ACC112 (cell line): ENCODE measurements at regions not wholly inside any gene's neighbourhood (a gene's known extent, or its start where the extent isn't known, plus 50 kb on each side); places are given as distances from the start of the nearest gene placed in this dataset.

Experiments
- H2AFZ ChIP-seq: fragments of 200-600 bp; sonication (generic); one replicate; pipeline ENCODE4 v1.6.0; 2017; ENCODE audit warnings: antibody characterized with exemption, low read length; ENCODE audit not compliant: unreplicated experiment
- H3K27ac ChIP-seq: fragments of 200-600 bp; sonication (generic); 2 replicates; pipeline ENCODE4 v1.5.1; 2014; ENCODE audit warnings: low read depth, mild to moderate bottlenecking, antibody characterized with exemption, low read length, moderate library complexity
- H3K27me3 ChIP-seq: fragments of 200-600 bp; sonication (generic); 2 replicates; pipeline ENCODE4 v1.6.1; 2014; ENCODE audit warnings: mild to moderate bottlenecking, antibody characterized with exemption, low read length, moderate library complexity, mixed read lengths; ENCODE audit not compliant: insufficient read depth
- H3K36me3 ChIP-seq: fragments of 200-600 bp; sonication (generic); 2 replicates; pipeline ENCODE4 v1.6.1; 2016; ENCODE audit warnings: mild to moderate bottlenecking, antibody characterized with exemption, low read length, moderate library complexity, mixed read lengths; ENCODE audit not compliant: insufficient read depth
- H3K4me1 ChIP-seq: fragments of 200-600 bp; sonication (generic); one replicate; pipeline ENCODE4 v1.6.1; 2016; ENCODE audit warnings: low read length, mixed read lengths; ENCODE audit not compliant: insufficient read depth, unreplicated experiment, control insufficient read depth
- H3K4me3 ChIP-seq: fragments of 200-600 bp; sonication (generic); 2 replicates; pipeline ENCODE4 v1.5.1; 2014; ENCODE audit warnings: mild to moderate bottlenecking, low read depth, low read length
- H3K79me2 ChIP-seq: fragments of 200-600 bp; sonication (generic); one replicate; pipeline ENCODE4 v1.6.0; 2016; ENCODE audit warnings: low read length; ENCODE audit not compliant: control insufficient read depth, unreplicated experiment, insufficient read depth

DNA sequence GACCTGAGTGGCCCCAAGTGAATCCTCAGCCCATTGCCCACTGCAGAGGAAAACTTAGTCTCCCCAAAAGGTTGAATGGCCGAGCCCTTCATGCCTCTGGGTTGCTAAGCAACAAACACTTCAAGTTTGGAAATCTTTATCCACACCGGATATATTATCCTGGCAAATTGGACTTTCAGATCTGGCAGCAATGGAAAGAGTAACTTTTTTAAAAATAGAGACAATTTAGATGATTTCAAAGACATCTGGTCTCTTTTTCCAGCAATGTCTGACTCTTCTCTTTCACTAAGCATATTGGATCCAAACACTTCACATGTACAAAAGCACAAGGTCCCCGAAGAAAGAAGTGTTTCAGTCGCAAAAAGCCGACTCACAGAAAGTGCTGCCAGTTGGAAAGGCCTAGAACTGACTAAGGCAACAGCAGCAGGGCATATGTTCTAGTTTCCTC, 505.3 kb downstream of the SOX6 start:
- no peaks in the 10 kb centered on the region for H3K36me3 ChIP-seq
- no peak overlapping the region for H3K27ac ChIP-seq
- H3K4me3 ChIP-seq, result no peak overlapping the region
- H3K27me3 ChIP-seq, result peaks cover 31% of the 10 kb centered on the region
- no peaks in the 10 kb centered on the region for H3K79me2 ChIP-seq
- no peaks in the 10 kb centered on the region for H3K4me1 ChIP-seq
- H2AFZ ChIP-seq, result no peak overlapping the region

DNA sequence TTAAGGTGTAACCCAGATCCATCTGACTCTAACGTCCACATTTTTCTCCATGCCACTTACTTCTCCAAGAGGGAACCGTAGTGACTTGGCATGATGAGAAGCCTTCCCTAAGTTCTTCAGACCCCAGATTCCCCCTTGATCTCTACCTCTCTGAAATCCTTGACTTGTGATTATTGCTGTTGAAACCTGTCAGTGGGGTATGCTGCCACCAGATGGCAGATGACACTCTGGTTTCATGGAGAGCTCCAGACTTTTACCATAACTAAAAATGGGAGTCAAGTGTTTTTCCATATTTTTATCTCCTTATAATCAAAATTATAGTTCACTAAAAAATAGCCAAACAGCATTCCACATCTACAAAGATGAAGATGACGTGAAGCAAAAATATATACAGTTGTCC, 504.2 kb downstream of the SOX6 start:
- Histone ChIP-seq H2AFZ (no peak overlapping the region), H3K36me3 (no peaks in the 10 kb centered on the region), H3K27me3 (peaks cover 38% of the 10 kb centered on the region), H3K79me2 (no peaks in the 10 kb centered on the region), H3K4me1 (no peaks in the 10 kb centered on the region), H3K4me3 (no peak overlapping the region), H3K27ac (no peak overlapping the region)

DNA sequence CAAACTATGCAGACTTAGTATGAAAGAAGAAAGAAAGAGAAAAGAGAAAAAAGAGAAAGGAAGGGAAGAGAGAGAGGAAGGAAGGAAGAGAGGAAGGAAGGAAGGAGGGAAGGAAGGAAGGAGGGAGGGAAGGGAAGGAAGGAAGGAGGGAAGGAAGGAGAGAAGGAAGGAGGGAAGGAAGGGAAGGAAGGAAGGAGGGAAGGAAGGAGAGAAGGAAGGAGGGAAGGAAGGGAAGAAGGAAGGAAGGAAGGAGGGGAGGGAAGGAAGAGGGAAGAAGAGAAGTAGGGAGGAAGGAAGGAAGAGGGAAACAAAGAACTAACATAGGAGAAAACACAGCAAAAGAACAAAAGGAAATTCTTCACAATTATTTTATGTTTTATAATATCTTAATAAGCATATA, 502.1 kb downstream of the SOX6 start:
- H3K27me3 ChIP-seq, result peaks cover 45% of the 10 kb centered on the region
- no peak overlapping the region for H3K4me3 ChIP-seq
- H3K4me1 ChIP-seq, result no peaks in the 10 kb centered on the region
- H3K36me3 ChIP-seq, result no peaks in the 10 kb centered on the region
- no peaks in the 10 kb centered on the region for H3K79me2 ChIP-seq
- H2AFZ ChIP-seq, result no peak overlapping the region
- H3K27ac ChIP-seq, result no peak overlapping the region

DNA sequence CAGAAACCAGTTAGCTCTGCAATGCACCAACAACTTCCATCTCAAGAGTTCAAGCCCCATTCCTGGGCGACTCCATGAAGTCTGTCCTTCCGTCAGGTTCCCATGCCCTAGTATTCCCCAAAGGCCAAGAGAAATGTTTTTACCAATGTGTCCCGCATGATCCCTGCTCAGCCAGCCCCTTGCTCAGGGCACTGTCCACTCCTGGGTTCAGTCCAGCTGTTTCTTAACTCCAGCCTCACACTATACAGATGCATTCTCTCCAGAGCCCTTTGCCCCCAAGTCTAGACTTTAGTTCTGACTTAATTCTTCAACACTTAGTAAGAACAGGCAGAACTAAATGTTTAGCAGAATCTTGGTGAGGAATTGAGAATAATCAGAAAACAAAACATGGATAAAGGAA, 497.5 kb downstream of the SOX6 start:
- Histone ChIP-seq H3K4me1 (no peaks in the 10 kb centered on the region), H2AFZ (no peak overlapping the region), H3K27ac (no peak overlapping the region), H3K27me3 (peaks cover 36% of the 10 kb centered on the region), H3K4me3 (no peak overlapping the region), H3K79me2 (no peaks in the 10 kb centered on the region), H3K36me3 (no peaks in the 10 kb centered on the region)

DNA sequence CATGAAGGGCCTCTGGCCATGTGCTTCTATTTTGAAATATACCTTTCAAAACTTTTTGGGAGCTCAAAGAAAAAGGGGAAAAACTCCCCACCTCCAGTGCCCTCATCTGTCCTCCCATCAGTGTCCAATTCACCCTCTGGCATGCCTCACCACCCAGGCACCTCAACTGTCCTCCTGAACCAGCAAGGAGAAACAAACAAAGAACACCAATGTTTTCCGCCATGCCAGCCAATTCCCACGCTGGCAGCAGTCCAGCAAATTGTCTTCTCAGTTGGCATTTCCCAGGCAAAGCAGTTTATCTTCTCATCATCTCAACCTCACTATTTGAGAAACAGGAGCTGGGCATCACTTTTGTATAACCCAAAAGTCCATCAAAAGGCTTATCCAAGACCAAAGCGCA, 496.9 kb downstream of the SOX6 start:
- Histone ChIP-seq H3K27ac (no peak overlapping the region), H3K27me3 (peaks cover 32% of the 10 kb centered on the region), H3K4me1 (no peaks in the 10 kb centered on the region), H3K36me3 (no peaks in the 10 kb centered on the region), H3K4me3 (no peak overlapping the region), H3K79me2 (no peaks in the 10 kb centered on the region), H2AFZ (no peak overlapping the region)

DNA sequence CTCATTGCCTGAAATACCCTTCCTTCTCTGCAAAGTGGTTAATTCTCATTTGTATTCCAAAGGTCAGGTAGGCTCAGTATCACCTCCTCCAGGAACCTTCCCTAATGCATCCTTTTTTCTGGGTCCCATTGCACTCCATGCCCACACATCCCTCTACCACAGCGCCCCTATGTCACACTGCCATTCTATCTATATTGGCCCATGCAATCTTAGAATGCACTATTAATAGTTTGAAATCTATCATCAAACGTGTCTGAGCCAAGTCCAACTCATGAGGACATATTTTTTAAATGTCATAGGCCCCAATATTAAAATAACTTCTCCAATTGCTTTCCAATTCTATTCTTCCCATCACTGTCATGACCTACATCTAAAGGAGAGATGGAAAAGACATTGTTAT, 495.1 kb downstream of the SOX6 start:
- Histone ChIP-seq H3K27ac (no peak overlapping the region), H3K4me1 (no peaks in the 10 kb centered on the region), H3K27me3 (peaks cover 19% of the 10 kb centered on the region; the same call in 1 of the 2 replicates), H3K79me2 (no peaks in the 10 kb centered on the region), H2AFZ (no peak overlapping the region), H3K4me3 (no peak overlapping the region), H3K36me3 (no peaks in the 10 kb centered on the region)

DNA sequence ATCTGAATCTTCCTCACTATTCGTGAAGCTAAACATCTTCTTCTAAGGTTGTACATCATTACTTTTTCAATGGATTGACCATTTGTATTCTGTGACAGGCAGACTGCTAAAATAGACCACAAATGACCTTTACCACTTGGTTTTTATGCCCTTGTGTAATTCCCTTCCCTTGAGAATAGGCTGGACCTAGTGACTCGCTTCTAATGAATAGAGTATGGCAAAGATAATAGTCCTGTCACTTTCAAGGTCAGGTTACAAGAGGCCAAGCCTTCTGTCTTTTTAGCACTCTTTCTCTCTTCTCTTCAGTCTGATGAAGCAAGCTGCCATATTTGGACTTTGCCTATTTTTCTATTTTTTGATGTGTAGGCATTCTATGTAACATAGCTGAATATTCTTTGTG, 492.9 kb downstream of the SOX6 start:
- Histone ChIP-seq H3K4me1 (no peaks in the 10 kb centered on the region), H3K27ac (no peak overlapping the region), H3K27me3 (peaks cover 25% of the 10 kb centered on the region; the same call in 1 of the 2 replicates), H3K4me3 (no peak overlapping the region), H3K79me2 (no peaks in the 10 kb centered on the region), H2AFZ (no peak overlapping the region), H3K36me3 (no peaks in the 10 kb centered on the region)

DNA sequence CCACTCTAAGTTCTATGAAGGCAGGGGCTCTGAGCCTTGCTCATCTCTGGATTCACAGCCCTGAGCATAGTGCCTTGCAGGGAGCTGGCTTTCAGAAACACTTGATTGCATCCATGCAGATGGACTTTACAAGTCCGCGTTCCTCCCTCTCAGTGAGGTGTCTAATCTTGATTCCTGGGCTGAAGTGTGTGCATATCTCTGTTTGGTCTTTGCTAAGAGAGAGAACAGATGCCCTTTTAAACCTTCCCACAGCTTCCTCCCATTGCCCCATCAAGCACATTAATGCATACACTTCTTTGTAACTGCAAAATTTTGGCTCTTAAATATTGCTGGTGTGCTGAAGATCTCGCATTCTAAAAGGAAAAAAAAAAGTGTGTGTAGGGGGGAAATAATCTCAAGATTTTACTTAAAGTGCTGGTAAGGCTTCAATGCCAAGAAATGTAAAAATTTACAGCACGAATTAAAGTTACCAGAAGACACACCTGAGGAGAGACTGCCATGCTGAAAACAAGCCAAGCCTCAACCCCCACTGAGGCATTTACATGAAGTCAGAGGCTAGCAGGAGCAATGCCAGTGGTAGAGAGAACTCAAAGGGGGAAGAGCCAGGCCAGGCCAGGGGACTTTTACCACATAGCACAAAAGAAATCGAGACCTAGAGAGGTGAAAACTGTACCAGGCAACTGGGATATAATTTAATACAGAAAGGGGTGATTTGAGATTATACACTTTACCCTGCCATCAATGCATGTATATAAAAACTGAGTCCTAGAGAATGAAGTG, 492.1 kb downstream of the SOX6 start:
- H3K27me3 ChIP-seq, result peaks cover 21% of the 10 kb centered on the region; the same call in 1 of the 2 replicates
- no peak overlapping the region for H3K4me3 ChIP-seq
- no peaks in the 10 kb centered on the region for H3K4me1 ChIP-seq
- no peaks in the 10 kb centered on the region for H3K79me2 ChIP-seq
- no peak overlapping the region for H3K27ac ChIP-seq
- no peaks in the 10 kb centered on the region for H3K36me3 ChIP-seq
- H2AFZ ChIP-seq, result no peak overlapping the region

DNA sequence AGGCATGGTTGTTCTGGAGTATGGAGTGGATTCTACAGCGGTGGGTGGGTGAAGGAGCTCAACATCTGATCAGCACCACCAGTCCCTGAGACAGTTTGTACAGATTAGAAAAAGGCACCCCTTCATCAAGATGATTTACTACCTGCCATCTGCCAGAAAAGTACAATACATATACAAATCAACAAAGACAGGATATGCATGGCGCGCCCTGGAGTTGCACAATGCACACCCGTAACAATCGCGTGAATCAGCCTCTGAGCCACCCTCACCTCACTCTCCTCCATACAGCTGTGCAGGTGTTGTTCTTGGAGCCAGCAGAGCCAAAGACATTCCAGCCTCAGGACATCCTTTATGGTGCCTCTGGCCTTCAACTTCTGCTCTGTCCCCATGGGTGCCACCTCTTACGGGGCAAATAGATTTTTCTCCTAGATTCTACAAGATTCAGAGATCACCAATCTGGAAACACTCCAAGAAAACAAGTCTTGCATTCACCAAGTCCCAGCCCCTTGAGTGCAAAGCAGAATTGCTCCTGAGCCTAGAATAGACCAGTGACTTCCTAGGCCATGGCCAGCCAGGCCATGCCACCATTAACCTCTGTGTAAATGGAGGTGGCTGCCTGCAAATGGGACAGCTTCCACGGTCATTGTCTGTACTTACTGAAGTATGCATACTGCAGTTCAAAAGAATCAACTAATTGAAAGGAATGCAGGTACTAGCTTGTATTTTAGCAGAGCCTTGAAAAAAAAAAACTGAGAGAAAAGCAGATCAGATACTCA, 490.9 kb downstream of the SOX6 start:
- no peaks in the 10 kb centered on the region for H3K36me3 ChIP-seq
- H3K27ac ChIP-seq, result no peak overlapping the region
- H2AFZ ChIP-seq, result no peak overlapping the region
- H3K79me2 ChIP-seq, result no peaks in the 10 kb centered on the region
- H3K4me3 ChIP-seq, result no peak overlapping the region
- H3K27me3 ChIP-seq, result peaks cover 17% of the 10 kb centered on the region; the same call in 1 of the 2 replicates
- no peaks in the 10 kb centered on the region for H3K4me1 ChIP-seq

DNA sequence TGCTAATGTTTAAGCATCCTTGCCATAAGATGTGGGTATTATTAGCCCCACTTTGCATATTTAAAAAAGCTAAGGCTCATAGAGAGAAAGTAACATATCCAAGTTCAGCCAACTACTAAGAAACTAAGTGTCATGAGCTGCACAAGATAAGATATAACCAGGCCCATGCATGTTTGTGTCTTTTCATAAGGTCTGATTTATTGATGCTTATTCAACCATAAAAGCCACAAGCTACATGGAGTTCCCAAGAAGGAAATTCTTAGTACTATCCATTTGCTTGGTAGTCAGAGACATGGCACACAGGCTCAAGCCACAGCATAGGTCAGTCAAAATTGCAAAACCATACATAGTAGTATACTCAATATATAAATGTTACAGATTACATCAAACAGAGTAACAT, 488.5 kb downstream of the SOX6 start:
- Histone ChIP-seq H3K36me3 (no peaks in the 10 kb centered on the region), H3K4me1 (no peaks in the 10 kb centered on the region), H2AFZ (no peak overlapping the region)

DNA sequence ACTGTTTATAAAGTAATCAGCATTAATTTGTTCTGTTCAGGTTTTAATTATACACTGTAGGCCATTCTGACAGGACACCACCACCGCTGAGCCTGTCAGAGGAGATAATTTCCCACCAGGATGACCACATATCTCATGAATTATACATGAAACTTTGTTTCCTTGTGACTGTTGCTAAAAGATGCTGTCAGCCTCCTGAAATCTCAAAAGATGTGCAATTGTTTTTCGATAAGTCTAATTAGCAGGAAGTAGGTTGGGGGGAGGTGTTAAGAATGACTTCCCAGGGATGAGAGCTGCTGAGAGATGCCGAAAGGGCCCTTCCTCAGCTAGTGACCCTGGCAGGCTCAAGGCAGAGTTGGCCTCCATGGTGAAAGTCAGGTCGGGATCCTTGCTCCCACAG, 485.4 kb downstream of the SOX6 start:
- Histone ChIP-seq H3K4me1 (no peaks in the 10 kb centered on the region), H3K4me3 (no peak overlapping the region), H3K79me2 (no peaks in the 10 kb centered on the region), H3K27ac (no peak overlapping the region), H3K27me3 (peaks cover 23% of the 10 kb centered on the region; the same call in 1 of the 2 replicates), H2AFZ (no peak overlapping the region), H3K36me3 (no peaks in the 10 kb centered on the region)

More for the DNA sequence above, 488.5 kb downstream of the SOX6 start:
- no peak overlapping the region for H3K27ac ChIP-seq
- peaks cover 23% of the 10 kb centered on the region; the same call in 1 of the 2 replicates for H3K27me3 ChIP-seq
- H3K79me2 ChIP-seq, result no peaks in the 10 kb centered on the region
- H3K4me3 ChIP-seq, result no peak overlapping the region
